RKO (cell line): ENCODE measurements at regions not wholly inside any gene's neighbourhood (a gene's known extent, or its start where the extent isn't known, plus 50 kb on each side); places are given as distances from the start of the nearest gene placed in this dataset.
"Not testable (repeated sequence)": the region's sequence is repeated elsewhere in the genome, so short reads cannot be mapped to it uniquely, and the experiment has no call there.

Experiments
- DNase-seq: peaks from one replicate; pipeline ENCODE4 v3.0.0-alpha.2; 2016; ENCODE audit warnings: low spot score

DNA sequence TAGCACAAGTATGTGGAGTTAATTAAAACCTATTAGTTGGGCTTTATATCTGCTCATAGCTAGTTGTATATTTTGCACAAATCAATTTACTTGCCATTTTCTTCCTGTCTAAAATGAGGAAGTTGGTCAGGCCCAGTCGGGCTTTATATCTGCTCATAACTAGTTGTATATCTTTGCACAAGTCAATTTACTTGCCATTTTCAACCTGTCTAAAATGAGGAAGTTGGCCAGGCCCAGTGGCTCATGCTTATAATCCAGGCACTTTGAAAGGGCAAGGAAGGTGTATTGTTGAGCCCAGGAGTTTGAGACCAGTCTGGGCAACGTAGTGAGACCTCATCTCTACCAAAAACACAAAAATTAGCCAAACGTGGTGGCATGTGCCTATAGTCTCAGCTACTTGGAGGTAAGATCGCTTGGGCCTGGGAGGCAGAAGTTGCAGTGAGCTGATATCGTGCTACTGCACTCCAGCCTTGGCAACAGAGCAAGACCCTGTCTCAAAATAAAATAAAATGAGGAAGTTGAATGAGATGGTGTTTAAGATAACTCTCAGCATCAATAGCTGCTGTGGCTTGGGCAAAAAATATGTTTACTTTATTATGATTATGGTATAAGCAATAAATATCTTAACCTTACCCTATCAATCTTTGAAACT, 1558.6 kb upstream of the RAG2 start:
- no peak for DNase-seq

DNA sequence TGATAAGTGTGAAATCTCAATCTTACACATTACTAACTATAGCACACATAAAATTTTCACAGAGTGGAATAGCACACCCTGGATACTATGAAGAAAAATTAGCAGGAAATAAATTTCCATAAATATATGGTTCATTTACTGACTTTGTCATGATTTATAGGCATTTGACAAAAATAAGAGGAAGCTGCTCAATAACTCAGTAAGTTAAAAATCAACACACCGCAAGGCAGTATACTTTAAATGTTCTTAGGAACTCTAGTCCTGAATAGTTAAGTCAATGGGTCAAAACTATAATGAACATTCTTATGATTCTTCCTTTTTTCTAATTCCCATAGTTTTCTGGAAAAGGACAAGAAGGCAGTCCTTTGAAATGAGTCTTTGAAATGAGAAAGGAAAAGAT, 1557.8 kb upstream of the RAG2 start:
- no peak for DNase-seq

DNA sequence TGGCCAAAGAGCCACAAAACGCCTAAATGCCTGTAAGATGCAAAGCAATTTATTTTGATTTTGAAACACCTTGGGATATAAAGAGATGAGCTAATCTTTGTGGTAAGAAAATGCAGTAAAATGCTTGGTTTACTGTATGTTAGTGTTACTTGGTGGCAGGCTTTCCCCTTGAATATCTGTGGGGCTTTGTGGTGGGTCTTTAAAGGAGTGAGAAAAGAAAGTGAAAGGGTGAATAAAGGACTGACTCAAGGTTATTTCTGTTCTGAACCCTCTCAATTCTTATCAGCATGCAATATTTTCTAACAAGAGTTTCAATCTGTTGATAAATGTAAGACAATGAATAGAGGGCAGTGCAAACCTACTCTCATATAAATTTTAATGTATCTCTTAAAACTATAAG, 1555.9 kb upstream of the RAG2 start:
- DNase-seq: no peak

DNA sequence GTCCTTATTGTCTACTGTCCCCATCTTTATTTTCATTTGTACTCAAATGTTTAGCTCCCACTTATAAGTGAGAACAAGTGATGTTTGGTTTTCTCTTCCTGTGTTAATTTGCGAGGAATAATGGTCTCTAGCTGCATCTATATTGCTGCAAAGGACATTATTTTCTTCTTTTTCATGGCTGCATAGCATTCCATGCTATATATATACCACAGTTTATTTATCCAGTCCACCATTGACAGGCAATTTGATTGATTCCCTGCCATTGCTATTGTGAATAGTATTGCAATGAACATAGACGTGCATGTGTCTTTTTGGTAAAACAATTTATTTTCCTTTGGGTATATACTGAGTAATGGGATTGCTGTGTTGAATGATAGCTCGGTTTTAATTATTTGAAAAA, 1545.8 kb upstream of the RAG2 start:
- DNase-seq: no peak

DNA sequence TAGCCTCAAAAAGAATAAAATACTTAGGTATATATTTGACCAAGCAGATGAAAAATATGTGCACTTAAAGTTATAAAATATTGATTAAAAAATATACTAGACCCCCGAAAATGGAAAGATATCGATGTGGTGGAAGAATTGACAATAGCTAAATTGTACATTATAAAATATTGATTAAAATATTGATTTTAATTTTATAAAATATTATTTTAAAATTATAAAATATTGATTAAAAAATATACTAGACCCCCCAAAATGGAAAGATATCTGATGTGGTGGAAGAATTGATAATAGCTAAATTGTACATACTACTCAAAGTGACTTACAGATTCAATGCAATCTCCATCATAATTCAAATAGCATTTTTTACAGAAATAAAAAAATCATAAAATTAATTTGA, 1540.9 kb upstream of the RAG2 start:
- no peak for DNase-seq

DNA sequence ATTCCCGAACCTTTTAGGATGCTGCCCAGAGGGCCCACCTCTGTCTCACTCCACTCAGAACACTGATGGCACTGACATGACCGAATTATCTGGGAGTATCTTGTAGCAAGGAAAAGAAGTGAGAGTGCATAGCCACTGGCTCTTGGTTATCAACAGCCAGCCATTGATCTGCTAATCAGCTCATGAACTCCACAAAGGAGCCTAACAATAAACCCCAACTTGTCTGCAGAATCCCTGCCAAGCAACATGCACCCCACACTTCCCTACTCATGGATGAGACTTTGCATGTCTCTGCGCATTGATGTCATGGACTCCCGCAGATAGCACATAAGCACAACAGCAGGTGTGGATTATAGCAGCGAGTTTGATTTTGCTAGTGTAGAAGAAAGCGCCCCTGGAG, 1538.9 kb upstream of the RAG2 start:
- DNase-seq: no peak

DNA sequence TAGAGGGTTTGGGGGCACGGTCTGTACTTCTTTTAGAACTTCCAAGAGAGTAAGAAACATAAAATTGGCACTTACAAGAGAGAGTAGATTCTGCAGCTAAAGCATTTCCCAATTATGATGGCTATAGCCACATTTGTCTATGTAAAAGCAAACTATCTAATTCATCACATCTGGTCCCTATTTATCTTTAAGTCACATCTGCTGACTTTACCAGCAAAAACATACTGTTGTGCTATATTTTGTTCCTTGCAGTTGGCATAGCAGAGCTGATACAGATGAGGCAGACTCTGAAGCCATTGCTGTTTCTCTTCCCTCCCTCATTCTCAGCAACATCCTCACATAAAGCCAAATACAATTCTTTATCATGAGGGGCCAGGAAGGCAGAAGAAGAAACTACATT, 1533.5 kb upstream of the RAG2 start:
- no peak for DNase-seq

DNA sequence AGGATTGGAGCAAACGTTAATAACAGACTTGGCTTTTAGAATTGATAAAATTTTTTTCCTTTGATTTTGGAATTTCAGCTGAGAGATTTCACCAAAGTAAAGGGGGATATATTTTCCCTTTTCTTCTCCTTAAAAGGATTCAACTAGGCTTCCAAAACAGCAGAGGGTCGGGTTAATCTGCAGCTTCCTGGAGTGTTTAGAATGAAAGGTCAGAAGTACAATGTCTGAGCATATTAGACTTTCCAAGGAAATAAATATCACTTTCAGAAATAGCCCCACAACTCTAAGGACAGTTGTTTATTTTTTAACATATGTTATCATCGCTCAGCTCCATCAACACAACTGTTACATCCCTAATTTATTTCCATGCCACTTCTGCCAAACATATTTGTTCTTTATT, 1532.9 kb upstream of the RAG2 start:
- DNase-seq: no peak

DNA sequence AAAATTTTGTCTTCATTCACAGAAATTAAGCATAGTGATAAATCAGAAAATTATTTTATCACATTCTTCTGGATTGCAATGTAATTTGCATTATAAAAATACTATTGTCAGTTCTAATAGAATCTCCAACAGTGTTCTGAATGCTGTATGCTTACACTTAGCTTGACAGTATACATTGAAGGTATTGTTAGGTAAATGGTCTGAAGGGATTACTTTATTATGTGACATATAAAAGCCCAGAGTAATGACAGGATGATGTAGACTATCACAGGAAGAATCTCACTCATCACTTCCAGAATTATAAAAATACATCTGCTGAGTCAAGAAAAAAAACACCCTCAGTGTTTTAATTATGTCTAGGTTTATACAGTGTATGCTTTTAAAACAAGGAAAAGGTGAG, 1532.5 kb upstream of the RAG2 start:
- DNase-seq: no peak

DNA sequence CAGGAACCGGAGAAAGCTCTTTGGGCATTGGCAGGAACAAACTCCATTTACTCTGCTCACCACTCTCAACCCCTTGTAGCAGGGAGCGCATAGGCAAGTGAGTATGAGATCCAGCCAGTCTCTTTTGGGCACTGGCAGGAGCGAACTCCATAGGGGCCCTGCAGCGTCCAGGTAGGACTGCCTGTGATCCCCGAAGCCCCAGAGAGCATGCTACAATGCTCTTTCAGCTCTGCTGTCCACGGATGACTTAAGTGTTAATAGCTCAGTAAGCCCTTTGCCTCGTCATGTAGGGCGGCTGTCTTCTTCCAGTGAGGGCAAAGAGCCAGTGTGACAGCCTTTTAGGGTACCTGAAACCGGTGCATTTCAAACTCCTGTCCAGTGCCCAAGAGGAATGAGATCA, 1525.6 kb upstream of the RAG2 start:
- DNase-seq: no peak

DNA sequence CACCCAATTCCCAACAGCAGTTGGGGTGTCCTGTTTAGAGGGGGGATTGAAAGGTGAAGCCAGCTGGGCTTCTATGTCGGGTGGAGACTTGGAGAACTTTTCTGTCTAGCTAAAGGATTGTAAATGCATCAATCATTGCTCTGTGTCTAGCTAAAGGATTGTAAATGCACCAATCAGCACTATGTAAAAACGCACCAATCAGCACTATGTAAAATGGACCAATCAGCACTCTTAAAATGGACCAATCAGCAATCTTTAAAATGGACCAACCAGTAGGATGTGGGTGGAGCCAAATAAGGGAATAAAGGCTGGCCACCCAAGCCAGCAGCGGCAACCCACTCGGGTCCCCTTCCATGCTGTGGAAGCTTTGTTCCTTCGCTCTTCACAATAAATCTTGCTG, 1518.6 kb upstream of the RAG2 start:
- DNase-seq: not testable (repeated sequence)

DNA sequence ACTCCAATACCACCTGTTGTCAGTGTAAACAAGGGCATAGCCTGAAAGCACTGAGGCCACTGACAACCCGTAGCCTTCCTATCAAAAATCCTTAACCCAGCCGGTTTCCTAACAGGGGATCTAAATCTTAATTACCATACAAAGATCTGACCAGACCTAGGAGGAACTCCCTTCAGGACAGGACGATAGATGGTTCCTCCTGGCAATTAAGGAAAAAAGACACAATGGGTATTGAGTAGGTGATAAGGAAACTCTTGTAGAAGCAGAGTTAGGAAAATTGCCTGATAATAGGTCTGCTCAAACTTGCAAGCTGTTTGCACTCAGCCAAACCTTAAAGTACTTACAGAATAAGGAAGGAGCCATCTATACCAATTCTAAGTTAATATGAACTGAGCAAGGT, 1517.3 kb upstream of the RAG2 start:
- DNase-seq: not testable (repeated sequence)

DNA sequence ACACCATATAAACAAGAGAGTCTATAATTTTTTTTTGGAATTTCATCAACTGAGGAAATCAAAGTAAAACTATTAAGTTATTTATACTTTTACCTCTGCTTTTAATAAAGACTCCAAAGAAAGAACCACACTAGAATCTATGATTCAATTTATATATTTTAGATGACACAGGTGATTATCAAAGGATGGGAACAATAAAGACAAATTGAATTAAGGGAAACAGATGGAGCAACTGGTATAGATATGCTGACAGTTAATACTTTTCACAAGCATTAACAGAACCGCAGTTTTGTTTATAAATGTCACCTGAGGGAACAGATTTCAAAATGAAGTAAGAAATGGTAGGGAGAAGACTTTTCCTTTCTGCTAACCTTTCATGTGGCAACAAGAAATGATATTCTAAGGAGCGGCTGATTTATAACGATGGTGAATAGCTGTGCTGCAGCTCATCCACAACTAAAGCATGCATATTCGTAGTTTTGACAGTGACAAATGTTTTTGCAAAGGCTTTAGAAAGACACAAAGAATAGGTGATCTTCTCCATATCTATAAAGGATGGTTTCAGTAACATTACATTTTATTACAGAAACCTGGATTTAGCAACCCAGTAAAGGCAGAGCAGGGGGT, 1502.9 kb upstream of the RAG2 start:
- DNase-seq: no peak

DNA sequence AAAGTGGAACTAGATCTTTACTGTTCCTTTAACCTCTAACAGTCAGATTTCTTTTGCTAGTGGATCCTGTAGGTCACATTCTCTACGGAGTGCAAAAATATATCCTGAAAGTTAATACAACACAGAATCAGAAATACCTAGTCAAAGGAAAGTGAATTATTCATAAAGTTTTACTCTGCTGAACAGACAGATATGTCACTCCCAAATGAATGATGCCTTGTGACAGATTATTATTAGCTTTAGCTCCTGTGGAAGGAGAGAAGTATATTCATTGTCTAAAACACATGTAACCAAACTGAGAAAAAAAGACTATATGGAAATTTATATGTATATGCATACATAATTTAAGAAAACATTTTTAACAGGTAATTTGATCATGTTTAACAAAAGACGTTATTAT, 1497.2 kb upstream of the RAG2 start:
- no peak for DNase-seq

DNA sequence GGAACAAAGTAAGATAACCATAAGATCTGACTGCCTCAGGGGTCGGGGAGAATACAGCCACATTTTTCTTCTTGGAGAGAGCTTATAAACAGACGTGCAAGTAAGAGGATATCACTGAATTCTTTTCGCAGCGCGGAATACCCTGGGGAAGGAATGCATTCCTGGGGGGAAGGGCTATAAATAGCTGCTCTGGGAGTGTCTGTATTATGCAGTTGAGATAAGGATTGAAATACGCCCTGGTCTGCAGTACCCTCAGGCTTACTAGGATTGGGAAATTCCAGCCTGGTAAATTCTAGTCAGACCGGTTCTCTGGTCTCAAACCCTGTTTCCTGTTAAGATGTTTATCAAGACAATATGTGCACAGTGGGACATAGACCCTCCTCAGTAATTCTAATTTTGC, 1491.7 kb upstream of the RAG2 start:
- DNase-seq: no peak

DNA sequence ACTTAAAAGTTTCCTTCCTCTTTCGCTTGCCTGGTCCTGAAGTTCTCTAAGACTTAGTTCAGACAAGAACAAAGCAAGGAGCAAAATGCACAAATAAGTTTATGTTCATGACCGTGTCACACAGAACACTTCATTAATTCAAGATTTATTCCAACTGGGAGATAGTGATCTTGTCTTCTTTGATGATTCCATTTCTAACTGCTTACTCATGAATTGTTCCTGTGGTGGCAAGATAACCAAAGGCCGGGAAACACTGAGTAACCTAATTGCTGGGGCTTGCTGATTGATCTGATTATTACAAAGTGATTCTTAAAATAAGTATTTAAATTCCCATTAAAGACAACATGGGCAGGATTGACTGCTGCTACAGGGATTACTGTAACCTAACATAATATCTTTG, 1462.9 kb upstream of the RAG2 start:
- no peak for DNase-seq

DNA sequence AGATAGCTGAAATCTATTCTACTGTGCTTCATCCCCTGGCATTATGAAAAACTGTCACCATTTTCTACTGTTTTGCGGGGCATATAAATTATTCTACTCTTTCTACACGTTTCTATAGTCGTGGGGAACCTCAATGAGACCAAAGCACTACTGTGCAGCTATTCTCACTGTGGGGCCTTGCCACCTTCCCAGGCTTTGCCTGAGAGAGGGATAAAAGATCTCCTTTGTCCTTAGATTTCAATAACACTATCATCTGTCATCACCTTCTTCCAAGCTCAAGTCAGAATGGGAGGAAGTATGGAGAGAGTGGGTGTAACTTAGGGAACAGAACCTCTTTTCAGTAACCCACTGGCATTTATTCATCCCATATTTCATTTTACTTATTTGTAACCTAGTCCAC, 1462.1 kb upstream of the RAG2 start:
- no peak for DNase-seq

DNA sequence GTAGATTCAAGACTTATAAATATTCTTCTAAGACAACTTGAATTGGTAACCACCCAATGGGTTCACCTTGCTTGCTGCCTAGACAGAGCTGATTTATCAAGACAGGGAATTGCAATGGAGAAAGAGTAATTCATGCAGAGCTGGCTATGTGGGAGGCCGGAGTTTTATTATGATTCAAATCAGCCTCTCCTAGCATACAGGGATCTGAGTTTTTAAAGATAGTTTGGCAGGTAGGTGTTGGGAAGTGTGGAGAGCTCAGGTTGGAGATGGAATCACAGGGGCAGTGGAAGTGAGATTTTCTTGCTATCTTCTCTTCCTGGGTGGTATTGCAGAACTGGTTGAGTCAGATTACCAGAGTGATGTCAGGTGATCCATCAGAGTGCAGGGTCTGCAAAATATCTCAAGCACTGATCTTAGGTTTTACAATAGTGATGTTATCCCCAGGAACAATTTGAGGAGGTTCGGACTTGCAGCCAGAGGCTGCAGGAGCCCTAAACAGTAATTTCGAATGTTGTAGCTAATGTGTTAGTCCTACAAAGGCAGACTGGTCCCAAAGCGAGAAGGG, 1448.6 kb upstream of the RAG2 start:
- DNase-seq: no peak

DNA sequence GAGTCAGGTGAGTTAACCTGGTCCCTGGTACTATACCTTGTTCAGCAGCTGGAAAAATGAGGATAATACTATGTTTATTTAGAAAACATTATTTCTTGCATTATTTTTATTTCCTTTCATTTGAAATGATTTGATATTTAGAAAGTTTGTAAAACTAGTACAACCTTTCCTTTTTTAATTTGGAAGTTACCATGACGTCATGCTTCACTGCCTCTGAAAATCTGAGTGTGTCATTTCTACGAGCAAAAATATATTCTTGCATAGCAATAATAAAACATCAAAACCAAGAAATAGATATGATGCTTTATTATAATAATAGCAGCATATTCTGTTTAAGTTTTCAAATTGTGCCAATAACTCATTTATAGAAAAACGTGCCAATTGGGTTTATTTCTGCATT, 1445.0 kb upstream of the RAG2 start:
- DNase-seq: no peak

DNA sequence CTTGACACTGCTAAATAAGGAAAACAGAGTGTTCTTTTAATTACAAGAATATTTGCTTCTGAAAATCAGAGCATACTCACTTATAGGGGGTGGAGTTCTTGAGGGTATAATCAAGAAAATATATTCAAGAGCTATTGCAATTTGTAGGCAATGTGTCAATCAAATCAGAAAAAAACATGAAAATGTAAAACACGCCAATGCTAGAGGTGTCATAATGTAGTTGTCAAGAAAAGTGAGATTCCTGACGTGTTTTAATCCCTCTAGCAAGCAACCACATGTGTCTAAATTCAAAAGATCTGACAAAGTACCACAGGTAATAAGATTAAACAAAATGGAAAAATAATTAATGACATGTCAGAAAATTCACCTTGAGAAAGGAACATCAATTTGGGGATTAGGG, 1440.7 kb upstream of the RAG2 start:
- no peak for DNase-seq

DNA sequence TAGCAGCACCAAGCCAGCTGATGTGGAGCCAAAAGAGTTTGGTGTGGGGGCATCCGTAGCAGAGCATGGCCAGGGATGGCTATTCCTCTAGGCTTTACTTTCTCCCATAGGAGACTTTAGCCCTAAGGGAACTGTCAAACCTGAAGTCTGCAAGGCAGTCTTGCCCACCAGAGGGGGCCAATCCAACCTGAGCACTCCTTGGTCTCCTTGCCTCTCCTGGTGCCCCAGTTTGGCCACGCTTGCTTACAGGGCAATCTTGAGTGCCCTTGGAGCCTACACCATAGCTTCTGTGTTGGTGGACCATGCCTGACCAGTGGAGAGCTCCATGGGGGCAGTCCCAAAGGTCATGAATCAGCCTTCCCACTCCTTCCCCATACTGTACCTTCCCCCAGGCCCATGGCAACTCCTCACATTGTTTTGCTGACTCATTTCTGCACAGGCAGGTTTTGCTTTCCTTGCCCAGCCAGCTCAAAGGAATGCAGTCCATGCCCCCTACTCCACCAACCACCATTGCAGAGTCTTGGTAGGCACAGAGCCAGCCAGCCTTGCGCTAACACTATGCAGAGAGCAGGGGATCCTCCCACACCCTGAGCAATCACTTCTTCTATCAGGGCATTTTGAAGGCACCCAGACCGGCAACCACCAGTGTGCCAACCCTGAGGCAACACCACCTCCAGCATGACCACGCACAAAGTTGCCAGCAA, 1421.2 kb upstream of the RAG2 start:
- no peak for DNase-seq

DNA sequence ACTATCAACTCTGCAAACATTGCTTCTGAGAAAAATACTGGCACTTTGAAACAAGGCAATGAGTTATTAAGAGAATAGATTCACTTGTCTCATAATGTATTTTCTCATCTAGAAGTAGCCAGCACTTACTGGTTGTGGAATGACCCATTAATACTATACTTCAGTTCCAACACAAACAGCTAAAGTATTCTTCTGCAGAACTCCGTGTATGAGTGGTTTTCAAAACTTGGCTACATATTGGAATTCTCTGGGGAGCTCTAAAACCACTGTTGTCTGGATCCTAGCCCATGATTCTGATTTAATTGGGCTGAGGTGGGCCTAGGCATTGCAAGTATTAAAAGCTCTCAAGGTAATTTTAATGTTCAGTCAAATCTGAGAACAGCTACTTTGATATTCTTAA, 1416.4 kb upstream of the RAG2 start:
- no peak for DNase-seq

DNA sequence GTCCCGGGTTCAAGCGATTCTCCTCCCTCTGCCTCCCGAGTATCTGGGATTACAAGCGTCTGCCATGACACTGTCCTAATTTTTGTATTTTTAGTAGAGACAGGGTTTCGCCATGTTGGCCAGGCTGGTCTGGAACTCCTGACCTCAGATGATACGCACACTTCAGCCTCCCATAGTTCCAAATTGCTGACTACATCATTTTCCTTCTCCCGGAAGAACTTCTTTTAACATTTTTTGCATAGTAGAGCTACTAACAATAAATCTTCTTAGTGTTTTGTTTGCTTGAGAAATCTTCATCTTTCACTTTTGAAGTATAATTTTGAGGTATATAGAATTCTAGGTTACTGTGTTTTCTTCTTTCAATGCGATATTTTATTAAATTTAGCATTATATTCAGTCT, 1415.1 kb upstream of the RAG2 start:
- DNase-seq: no peak

DNA sequence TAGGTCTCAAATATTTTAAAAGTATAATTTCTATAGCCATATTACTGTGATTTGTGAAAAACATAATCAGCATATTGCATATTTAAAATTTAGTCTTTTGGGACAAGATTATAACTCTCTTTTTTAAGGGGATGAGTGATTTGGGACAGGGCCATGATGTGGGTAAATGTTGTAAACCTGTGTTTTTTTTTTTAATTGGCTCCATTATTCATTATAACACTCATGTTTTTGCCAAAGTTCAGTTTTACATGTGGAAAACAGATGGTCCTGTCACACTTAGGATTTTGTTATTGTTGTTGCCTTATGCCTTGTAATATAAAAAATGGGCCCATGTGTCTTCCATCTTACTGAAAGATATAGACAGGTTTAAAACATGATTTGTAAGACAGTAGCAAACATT, 1413.5 kb upstream of the RAG2 start:
- no peak for DNase-seq
